Spleen (tissue), 11 donors: ENCODE measurements at regions not wholly inside any gene's neighbourhood (a gene's known extent, or its start where the extent isn't known, plus 50 kb on each side); places are given as distances from the start of the nearest gene placed in this dataset.

Source experiments
- DNase-seq: peaks from one replicate; pipeline ENCODE4 v3.0.0-alpha.2; 2020
- H3K27ac ChIP-seq, 8 donors: fragments of 200-600 bp; sonication (generic) in 7 of 8; 1 replicate in 4 of 8; 2 replicates in 4 of 8; pipeline versions ENCODE4 v1.5.0 to v1.8.0; 2016 to 2021; ENCODE audit warnings: inconsistent platforms in 4 of 8, mild to moderate bottlenecking in 4 of 8, moderate library complexity in 1 of 8
- H3K27me3 ChIP-seq, 7 donors: fragments of 200-600 bp; sonication (generic) in 6 of 7; replicated peaks in 1 of 7; 1 replicate in 4 of 7; 2 replicates in 3 of 7; pipeline versions ENCODE4 v1.5.0 to v1.8.0; 2016 to 2021; ENCODE audit warnings: inconsistent platforms in 3 of 7, mild to moderate bottlenecking in 1 of 7
- H3K36me3 ChIP-seq, 6 donors: fragments of 200-600 bp; sonication (generic) in 5 of 6; 1 replicate in 4 of 6; 2 replicates in 2 of 6; pipeline versions ENCODE4 v1.5.0 to v1.8.0; 2016 to 2021; ENCODE audit warnings: inconsistent platforms in 2 of 6
- H3K4me1 ChIP-seq, 6 donors: fragments of 200-600 bp; sonication (generic) in 5 of 6; 1 replicate in 3 of 6; 2 replicates in 3 of 6; pipeline versions ENCODE4 v1.5.0 to v1.8.0; 2016 to 2021; ENCODE audit warnings: inconsistent platforms in 3 of 6
- H3K4me3 ChIP-seq, 8 donors: fragments of 200-600 bp; sonication (generic) in 7 of 8; 1 replicate in 4 of 8; 2 replicates in 4 of 8; pipeline versions ENCODE4 v1.5.0 to v1.8.0; 2016 to 2021; ENCODE audit warnings: inconsistent platforms in 4 of 8, mild to moderate bottlenecking in 4 of 8, moderate library complexity in 2 of 8
- H3K9me3 ChIP-seq, 8 donors: fragments of 200-600 bp; sonication (generic) in 7 of 8; 1 replicate in 4 of 8; 2 replicates in 4 of 8; pipeline versions ENCODE4 v1.5.0 to v1.8.0; 2016 to 2021; ENCODE audit warnings: inconsistent platforms in 4 of 8
- POLR2A ChIP-seq, 3 donors: fragments of 450-650 bp; IDR thresholded peaks; one replicate each; pipeline ENCODE4 v1.5.1; 2017; ENCODE audit warnings: antibody characterized with exemption in 3 of 3, mild to moderate bottlenecking in 1 of 3
- POLR2AphosphoS5 ChIP-seq, 3 donors: sonication (generic); formaldehyde crosslinking; IDR thresholded peaks; one replicate each; pipeline ENCODE4 v1.5.1; 2017; ENCODE audit warnings: antibody characterized with exemption in 3 of 3
- WGBS, 5 donors: extraction: QIAGEN DNeasy Blood & Tissue Kit in 3 of 5; methylation state at CpG; one replicate each; pipeline versions ENCODE4 v1.1.5 to v1.1.7; 2013 to 2018; 5-methylcytosine and 5-hydroxymethylcytosine counted together
- intact Hi-C: fragments of 100-400 bp; cut with DNase I; formaldehyde crosslinking; loops from one replicate; pipeline ENCODE4 v1.15.0; 2023; ENCODE audit warnings: low total_unique reads
- TF ChIP-seq, protein P1 (sequence below), 11 experiments: fragments of 200-600 bp in 7 of 11; fragments of 450-650 bp in 4 of 11; sonication (generic) in 4 of 11; IDR thresholded peaks in 8 of 11; conservative IDR thresholded peaks in 3 of 11; 1 replicate in 7 of 11; 2 replicates in 4 of 11; pipeline versions ENCODE4 v1.4.0 to v1.8.0; 2016 to 2021; ENCODE audit warnings: antibody characterized with exemption in 11 of 11, inconsistent platforms in 4 of 11, mild to moderate bottlenecking in 1 of 11
- donor health status: healthy with polysubstance abuse.
- donor health status: DM: no; HTN: no; CAD: no; lungs with moderate emphysema.
- donor health status: DM: no; HTN: no; CAD: no.
- donor health status: Bipolar disorder and iron deficiency.
- donor health status: healthy.
- donor health status: DM: no; HTN: no; CAD: no.
- donor health status: DM: yes; HTN: yes; CAD: no.

DNA sequence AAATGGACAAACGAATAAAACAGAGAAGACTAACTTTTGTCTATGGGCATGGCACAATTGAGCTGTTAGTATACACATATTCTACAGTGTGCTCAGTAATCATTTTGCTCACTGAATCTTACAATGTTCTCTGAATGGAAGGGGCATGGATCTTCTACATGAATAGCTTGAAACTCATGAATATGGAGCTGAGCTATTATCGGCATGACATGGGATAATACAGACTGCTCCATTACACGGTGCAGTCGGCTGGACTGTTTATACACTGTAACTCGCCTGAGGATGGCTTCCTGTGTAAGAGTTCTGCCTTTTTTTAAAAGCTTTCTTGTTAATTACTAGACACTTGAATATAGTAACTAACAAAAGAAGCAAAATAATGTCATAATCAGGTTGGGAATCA, 368.5 kb upstream of the MAD2L1 start:
- 58 to 66% (median 65%) methylated on average over 5 of the region's 5 CpGs for WGBS, 5 donors

DNA sequence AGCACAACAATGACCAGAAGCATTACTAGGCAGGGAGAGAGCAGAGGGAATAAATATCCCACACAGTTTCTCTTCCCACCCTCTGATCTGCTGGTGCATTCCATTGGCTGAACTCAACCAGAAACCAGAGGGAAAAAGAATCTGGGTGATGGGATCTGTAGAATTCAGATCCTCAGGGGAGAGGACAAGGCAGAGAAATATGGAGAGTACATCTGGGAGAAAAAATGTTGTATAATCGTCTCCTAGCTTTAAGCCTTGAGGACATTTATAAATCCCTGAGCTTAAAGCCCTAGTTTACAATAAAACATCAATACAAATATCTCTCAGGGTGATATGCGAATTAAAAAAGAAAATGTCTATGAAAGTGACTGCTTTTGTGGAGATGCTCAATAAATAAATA, 368.1 kb upstream of the MAD2L1 start:
- 80 to 91% (median 85%) methylated on average over 2 of the region's 2 CpGs for WGBS, 5 donors
- TF ChIP-seq POLR2AphosphoS5 (IDR thresholded peaks at IDR 0.05) (no peak), POLR2A (IDR thresholded peaks at IDR 0.05) (no peak)
- TF ChIP-seq, protein P1, sequence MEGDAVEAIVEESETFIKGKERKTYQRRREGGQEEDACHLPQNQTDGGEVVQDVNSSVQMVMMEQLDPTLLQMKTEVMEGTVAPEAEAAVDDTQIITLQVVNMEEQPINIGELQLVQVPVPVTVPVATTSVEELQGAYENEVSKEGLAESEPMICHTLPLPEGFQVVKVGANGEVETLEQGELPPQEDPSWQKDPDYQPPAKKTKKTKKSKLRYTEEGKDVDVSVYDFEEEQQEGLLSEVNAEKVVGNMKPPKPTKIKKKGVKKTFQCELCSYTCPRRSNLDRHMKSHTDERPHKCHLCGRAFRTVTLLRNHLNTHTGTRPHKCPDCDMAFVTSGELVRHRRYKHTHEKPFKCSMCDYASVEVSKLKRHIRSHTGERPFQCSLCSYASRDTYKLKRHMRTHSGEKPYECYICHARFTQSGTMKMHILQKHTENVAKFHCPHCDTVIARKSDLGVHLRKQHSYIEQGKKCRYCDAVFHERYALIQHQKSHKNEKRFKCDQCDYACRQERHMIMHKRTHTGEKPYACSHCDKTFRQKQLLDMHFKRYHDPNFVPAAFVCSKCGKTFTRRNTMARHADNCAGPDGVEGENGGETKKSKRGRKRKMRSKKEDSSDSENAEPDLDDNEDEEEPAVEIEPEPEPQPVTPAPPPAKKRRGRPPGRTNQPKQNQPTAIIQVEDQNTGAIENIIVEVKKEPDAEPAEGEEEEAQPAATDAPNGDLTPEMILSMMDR (IDR thresholded peaks at IDR 0.05 in 8 of 11, conservative IDR thresholded peaks at IDR 0.05 in 3 of 11): no peak
- no peak overlapping the region for H3K4me3 ChIP-seq

More for the DNA sequence above, 368.5 kb upstream of the MAD2L1 start:
- no peak for DNase-seq
- Histone ChIP-seq H3K27ac (no peak overlapping the region), H3K27me3 (no peaks in the 10 kb centered on the region), H3K36me3 (no peaks in the 10 kb centered on the region), H3K4me3 (no peak overlapping the region), H3K9me3 (no peaks in the 10 kb centered on the region), H3K4me1 (no peaks in the 10 kb centered on the region)
- intact Hi-C loops: no loop called here
- TF ChIP-seq POLR2AphosphoS5 (IDR thresholded peaks at IDR 0.05) (no peak), POLR2A (IDR thresholded peaks at IDR 0.05) (no peak)
- TF ChIP-seq, protein P1 (IDR thresholded peaks at IDR 0.05 in 8 of 11, conservative IDR thresholded peaks at IDR 0.05 in 3 of 11): no peak

DNA sequence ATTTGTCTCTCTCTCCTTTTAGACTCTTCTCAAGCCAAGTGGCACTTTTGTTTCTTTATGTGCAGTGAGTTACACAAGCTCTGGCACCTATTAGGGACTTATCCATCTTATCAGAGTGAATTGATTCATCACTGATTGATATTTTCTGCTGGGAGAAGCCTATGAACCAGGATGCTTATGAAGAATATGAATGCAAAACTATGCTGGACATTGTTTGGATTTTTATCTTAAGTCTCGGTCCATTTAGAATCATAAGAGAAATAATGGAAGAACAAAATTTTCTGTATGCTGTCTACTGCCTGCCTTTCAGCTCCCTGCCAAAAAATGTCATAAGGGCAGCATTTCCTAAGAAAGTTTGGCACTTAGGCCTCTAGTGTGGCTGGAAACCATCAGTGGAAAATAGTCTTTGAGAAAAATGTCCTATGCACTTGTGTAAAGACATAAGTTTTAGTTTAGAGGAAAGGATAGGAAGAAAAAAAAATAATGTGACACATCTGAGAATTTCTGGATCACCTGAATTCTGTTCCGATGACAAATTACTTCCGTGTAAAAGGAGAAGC, 365.7 kb upstream of the MAD2L1 start:
- Histone ChIP-seq H3K9me3 (no peaks in the 10 kb centered on the region), H3K27me3 (no peaks in the 10 kb centered on the region), H3K36me3 (no peaks in the 10 kb centered on the region), H3K4me1 (no peaks in the 10 kb centered on the region), H3K27ac (no peak overlapping the region), H3K4me3 (no peak overlapping the region)
- 82 to 89% (median 84%) methylated on average over 3 of the region's 3 CpGs for WGBS, 5 donors
- DNase-seq: no peak
- TF ChIP-seq, protein P1 (IDR thresholded peaks at IDR 0.05 in 8 of 11, conservative IDR thresholded peaks at IDR 0.05 in 3 of 11): no peak
- no peak for TF ChIP-seq POLR2A (IDR thresholded peaks at IDR 0.05)
- TF ChIP-seq POLR2AphosphoS5 (IDR thresholded peaks at IDR 0.05): no peak
- intact Hi-C loops: no loop called here

More for the DNA sequence above, 368.1 kb upstream of the MAD2L1 start:
- Histone ChIP-seq H3K27ac (no peak overlapping the region), H3K36me3 (no peaks in the 10 kb centered on the region), H3K4me1 (no peaks in the 10 kb centered on the region), H3K27me3 (no peaks in the 10 kb centered on the region), H3K9me3 (no peaks in the 10 kb centered on the region)
- DNase-seq: no peak
- intact Hi-C loops: no loop called here

- Histone ChIP-seq H3K27ac (no peak overlapping the region), H3K27me3 (no peaks in the 10 kb centered on the region), H3K9me3 (no peaks in the 10 kb centered on the region), H3K36me3 (no peaks in the 10 kb centered on the region), H3K4me3 (no peak overlapping the region), H3K4me1 (no peaks in the 10 kb centered on the region)
- intact Hi-C loops: no loop called here
- no peak for DNase-seq
- TF ChIP-seq, protein P1 (IDR thresholded peaks at IDR 0.05 in 8 of 11, conservative IDR thresholded peaks at IDR 0.05 in 3 of 11): no peak
- TF ChIP-seq POLR2A (IDR thresholded peaks at IDR 0.05) (no peak), POLR2AphosphoS5 (IDR thresholded peaks at IDR 0.05) (no peak)
These were observed 364.5 kb upstream of the MAD2L1 start for GRCh38 chr4:120431180-120431579.
